Mesenchymal stem cell (in vitro differentiated cells and primary cell): ENCODE measurements at regions not wholly inside any gene's neighbourhood (a gene's known extent, or its start where the extent isn't known, plus 50 kb on each side); places are given as distances from the start of the nearest gene placed in this dataset.

ENCODE experiments used
- DNase-seq: peaks from one replicate; pipeline ENCODE4 v3.0.0-alpha.2; 2013
- H2AFZ ChIP-seq: one replicate; pipeline ENCODE4 v1.6.1; 2013; ENCODE audit warnings: low read depth, mild to moderate bottlenecking, control low read depth, inconsistent platforms, low read length, moderate library complexity
- H2AK5ac ChIP-seq: 2 replicates; pipeline ENCODE4 v1.6.1; 2013; ENCODE audit warnings: low read length, moderate library complexity, mild to moderate bottlenecking, inconsistent platforms; ENCODE audit not compliant: severe bottlenecking
- H2BK120ac ChIP-seq: one replicate; pipeline ENCODE4 v1.6.1; 2013; ENCODE audit warnings: low read depth, mild to moderate bottlenecking, inconsistent platforms, low read length, moderate library complexity
- H2BK12ac ChIP-seq, 2 experiments: one replicate each; pipeline ENCODE4 v1.6.1; 2013; ENCODE audit warnings: inconsistent platforms in 2 of 2, low read length in 2 of 2, mild to moderate bottlenecking in 2 of 2, moderate library complexity in 2 of 2, control low read depth in 1 of 2
- H2BK15ac ChIP-seq: one replicate; pipeline ENCODE4 v1.6.1; 2013; ENCODE audit warnings: mild to moderate bottlenecking, low read depth, inconsistent platforms; ENCODE audit not compliant: poor library complexity, severe bottlenecking
- H2BK5ac ChIP-seq: 2 replicates; pipeline ENCODE4 v1.6.1; 2013; ENCODE audit warnings: low read depth, mild to moderate bottlenecking, low read length, control low read depth, inconsistent platforms; ENCODE audit not compliant: poor library complexity, severe bottlenecking
- H3K14ac ChIP-seq, 2 experiments: one replicate each; pipeline ENCODE4 v1.6.1; 2013; ENCODE audit warnings: inconsistent platforms in 2 of 2, low read length in 2 of 2, control low read depth in 1 of 2, mild to moderate bottlenecking in 1 of 2, moderate library complexity in 1 of 2
- H3K18ac ChIP-seq, 2 experiments: one replicate each; pipeline ENCODE4 v1.6.1; 2013; ENCODE audit warnings: inconsistent platforms in 2 of 2, low read length in 2 of 2, control low read depth in 1 of 2, low read depth in 1 of 2, mild to moderate bottlenecking in 1 of 2
- H3K23ac ChIP-seq, 2 experiments: one replicate each; pipeline ENCODE4 v1.6.1; 2013; ENCODE audit warnings: inconsistent platforms in 2 of 2, low read length in 2 of 2, mild to moderate bottlenecking in 2 of 2, moderate library complexity in 2 of 2, control low read depth in 1 of 2
- H3K27ac ChIP-seq: 2 replicates; pipeline ENCODE4 v1.5.1; 2013; ENCODE audit warnings: mild to moderate bottlenecking, moderate library complexity, low read length, control low read depth, inconsistent platforms; ENCODE audit not compliant: poor library complexity, severe bottlenecking
- H3K27me3 ChIP-seq, 2 experiments: 2 replicates each; pipeline versions ENCODE4 v1.6.1 to v1.7.0; 2013; ENCODE audit warnings: low read length in 2 of 2, mild to moderate bottlenecking in 2 of 2, moderate library complexity in 2 of 2, control low read depth in 1 of 2, inconsistent platforms in 1 of 2; ENCODE audit not compliant: control insufficient read depth in 1 of 2, insufficient read depth in 1 of 2
- H3K36me3 ChIP-seq, 2 experiments: 2 replicates each; pipeline versions ENCODE4 v1.6.1 to v1.7.0; 2013; ENCODE audit warnings: low read length in 2 of 2, control low read depth in 1 of 2, inconsistent platforms in 1 of 2, low read depth in 1 of 2, mild to moderate bottlenecking in 1 of 2; ENCODE audit not compliant: insufficient read depth in 2 of 2, control insufficient read depth in 1 of 2
- H3K4ac ChIP-seq, 2 experiments: one replicate each; pipeline ENCODE4 v1.6.1; 2013; ENCODE audit warnings: inconsistent platforms in 2 of 2, low read length in 2 of 2, mild to moderate bottlenecking in 2 of 2, moderate library complexity in 2 of 2, control low read depth in 1 of 2, low read depth in 1 of 2
- H3K4me1 ChIP-seq: 2 replicates; pipeline ENCODE4 v1.6.1; 2013; ENCODE audit warnings: low read depth, low read length, control low read depth; ENCODE audit not compliant: control insufficient read depth, insufficient read depth
- H3K4me2 ChIP-seq: 2 replicates; pipeline ENCODE4 v1.6.1; 2013; ENCODE audit warnings: low read length, mild to moderate bottlenecking, inconsistent platforms; ENCODE audit not compliant: poor library complexity, severe bottlenecking
- H3K4me3 ChIP-seq, 2 experiments: 2 replicates each; pipeline versions ENCODE4 v1.5.1 to v1.7.0; 2013; ENCODE audit warnings: low read length in 2 of 2, mild to moderate bottlenecking in 2 of 2, control low read depth in 1 of 2, low read depth in 1 of 2; ENCODE audit not compliant: insufficient read depth in 1 of 2
- H3K79me1 ChIP-seq: replicated peaks from 2 replicates; pipeline ENCODE4 v1.6.1; 2013; ENCODE audit warnings: mild to moderate bottlenecking, control low read depth, low read length, inconsistent platforms; ENCODE audit not compliant: poor library complexity, severe bottlenecking
- H3K9ac ChIP-seq: 2 replicates; pipeline ENCODE4 v1.7.0; 2013; ENCODE audit warnings: mild to moderate bottlenecking, low read length, moderate library complexity
- H3K9me3 ChIP-seq: 2 replicates; pipeline ENCODE4 v1.7.0; 2013; ENCODE audit warnings: mild to moderate bottlenecking, low read length; ENCODE audit not compliant: control insufficient read depth
- H4K8ac ChIP-seq: one replicate; pipeline ENCODE4 v1.6.1; 2013; ENCODE audit warnings: inconsistent platforms, mild to moderate bottlenecking, low read length, moderate library complexity
- H4K91ac ChIP-seq: one replicate; pipeline ENCODE4 v1.6.1; 2013; ENCODE audit warnings: mild to moderate bottlenecking, low read length, inconsistent platforms
- WGBS: methylation state at CpG from one replicate; pipeline ENCODE4 v1.1.7; 2013; ENCODE audit warnings: mixed read lengths; 5-methylcytosine and 5-hydroxymethylcytosine counted together

DNA sequence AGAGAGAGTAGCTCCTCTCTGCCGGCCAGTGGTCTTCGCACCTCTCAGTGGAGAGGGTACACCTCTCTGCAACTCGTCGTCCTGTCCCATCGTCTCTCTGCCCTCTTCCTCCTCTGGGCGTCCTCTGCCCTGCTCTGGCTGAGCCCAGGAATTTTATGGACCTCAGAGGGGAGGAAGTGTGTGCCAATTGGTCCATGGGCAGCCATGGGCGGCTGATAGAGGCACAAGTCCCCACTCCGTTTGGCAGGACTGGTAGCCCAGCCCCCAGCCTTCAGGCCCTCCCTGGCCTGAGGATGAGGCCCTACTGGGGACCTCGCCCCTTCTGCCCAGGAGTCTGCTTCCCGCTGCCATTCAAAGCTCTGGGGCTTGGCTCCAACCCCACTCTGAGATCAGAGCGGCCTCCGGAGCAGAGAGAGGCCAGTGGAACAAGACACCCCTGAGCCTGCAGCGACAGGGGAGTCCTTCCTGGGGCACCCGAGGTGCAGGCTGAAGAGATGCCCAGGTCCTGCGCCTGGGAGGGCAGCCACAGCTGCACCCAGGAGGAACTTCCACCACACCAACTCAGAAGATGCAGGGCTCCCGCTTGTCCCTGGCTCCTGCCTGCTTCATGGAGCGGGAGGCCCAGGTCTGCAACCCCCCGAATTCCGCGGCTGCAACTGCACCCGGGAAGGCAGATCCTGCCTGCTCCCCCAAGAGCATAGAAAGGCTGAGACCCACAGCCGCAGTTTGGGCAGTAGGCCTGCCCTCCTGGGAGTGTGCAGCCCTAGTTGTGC, 659.9 kb downstream of the KCNT2 start:
- Histone ChIP-seq H4K8ac (no peak overlapping the region), H3K27me3 (no peaks in the 10 kb centered on the region), H4K91ac (no peak overlapping the region), H3K9me3 (no peaks in the 10 kb centered on the region), H3K79me1 (no peaks in the 10 kb centered on the region), H3K27ac (no peak overlapping the region), H3K23ac (no peak overlapping the region), H3K14ac (no peak overlapping the region), H3K4ac (no peak overlapping the region), H2BK120ac (no peak overlapping the region), H2AK5ac (no peak overlapping the region), H3K4me1 (peaks cover 2% of the 10 kb centered on the region), H3K4me2 (no peak overlapping the region), H3K18ac (no peak overlapping the region), H2AFZ (no peak overlapping the region), H2BK15ac (no peak overlapping the region), H2BK12ac (no peak overlapping the region), H3K4me3 (no peak overlapping the region), H2BK5ac (no peak overlapping the region), H3K9ac (no peak overlapping the region), H3K36me3 (peaks cover 0 to 3% of the 10 kb centered on the region in 2 experiments)
- no peak for DNase-seq
- WGBS: 93% methylated on average over 19 of the region's 22 CpGs

DNA sequence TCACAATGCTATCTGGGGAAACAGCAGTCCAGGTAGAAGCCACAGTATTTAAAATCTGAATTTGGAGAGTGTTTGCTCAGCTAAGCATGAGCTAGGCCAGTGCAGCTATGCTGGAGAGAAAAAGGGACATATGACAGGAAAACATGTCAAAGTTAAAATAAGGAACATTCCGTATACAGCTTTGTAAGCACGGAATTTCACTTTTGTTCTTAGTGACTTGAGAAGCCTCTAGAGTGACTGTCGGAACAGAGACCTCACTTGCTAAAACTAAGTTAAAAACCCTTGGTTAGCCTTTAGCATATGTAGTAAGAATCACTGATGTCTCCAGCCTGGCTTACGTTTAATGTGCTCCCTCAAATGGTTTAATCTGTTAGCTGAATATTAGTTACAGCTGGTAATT, 661.7 kb downstream of the KCNT2 start:
- Histone ChIP-seq H2BK120ac (no peak overlapping the region), H3K23ac (no peak overlapping the region), H3K4me3 (no peak overlapping the region), H3K36me3 (peaks cover 0 to 3% of the 10 kb centered on the region in 2 experiments), H3K9me3 (no peaks in the 10 kb centered on the region), H3K9ac (no peak overlapping the region), H2BK5ac (no peak overlapping the region), H2AK5ac (no peak overlapping the region), H3K4me2 (no peak overlapping the region), H2BK15ac (no peak overlapping the region), H3K27ac (no peak overlapping the region), H4K8ac (no peak overlapping the region), H3K18ac (no peak overlapping the region), H3K27me3 (no peaks in the 10 kb centered on the region), H4K91ac (no peak overlapping the region), H2BK12ac (no peak overlapping the region), H3K4me1 (peaks cover 2% of the 10 kb centered on the region), H2AFZ (no peak overlapping the region), H3K4ac (no peak overlapping the region), H3K14ac (no peak overlapping the region), H3K79me1 (no peaks in the 10 kb centered on the region)
- WGBS: 93% methylated on average over 3 of the region's 4 CpGs
- no peak for DNase-seq

DNA sequence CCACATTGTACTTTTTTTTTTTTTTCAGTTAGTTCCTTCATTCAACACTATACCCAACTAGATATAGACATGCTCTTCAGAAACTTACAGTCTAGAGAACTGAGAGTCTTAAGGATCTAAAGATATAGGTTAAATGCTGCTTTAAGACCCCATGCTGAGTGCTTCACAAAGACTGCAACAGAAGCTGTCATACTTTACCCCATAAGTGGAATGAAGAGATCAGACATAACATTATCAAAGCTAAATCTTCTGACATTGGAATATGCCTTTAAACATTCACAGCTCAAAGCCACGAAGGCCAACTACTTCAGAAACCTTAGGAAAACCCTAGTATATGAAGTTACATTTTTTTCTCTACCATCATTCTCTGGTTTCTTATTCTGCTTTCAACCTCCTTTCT, 666.4 kb downstream of the KCNT2 start:
- Histone ChIP-seq H2BK15ac (no peak overlapping the region), H3K18ac (no peak overlapping the region), H3K4me3 (no peak overlapping the region), H2BK120ac (no peak overlapping the region), H2AK5ac (no peak overlapping the region), H3K9ac (no peak overlapping the region), H3K14ac (no peak overlapping the region), H3K36me3 (no peaks in the 10 kb centered on the region), H3K9me3 (no peaks in the 10 kb centered on the region), H3K4me1 (no peaks in the 10 kb centered on the region), H3K79me1 (no peaks in the 10 kb centered on the region), H2BK12ac (no peak overlapping the region), H3K4ac (no peak overlapping the region), H2AFZ (no peak overlapping the region), H3K4me2 (no peak overlapping the region), H2BK5ac (no peak overlapping the region), H3K27ac (no peak overlapping the region), H3K27me3 (no peaks in the 10 kb centered on the region), H4K91ac (no peak overlapping the region), H4K8ac (no peak overlapping the region), H3K23ac (no peak overlapping the region)
- 63% methylated on average over 1 of the region's 1 CpG for WGBS
- no peak for DNase-seq

DNA sequence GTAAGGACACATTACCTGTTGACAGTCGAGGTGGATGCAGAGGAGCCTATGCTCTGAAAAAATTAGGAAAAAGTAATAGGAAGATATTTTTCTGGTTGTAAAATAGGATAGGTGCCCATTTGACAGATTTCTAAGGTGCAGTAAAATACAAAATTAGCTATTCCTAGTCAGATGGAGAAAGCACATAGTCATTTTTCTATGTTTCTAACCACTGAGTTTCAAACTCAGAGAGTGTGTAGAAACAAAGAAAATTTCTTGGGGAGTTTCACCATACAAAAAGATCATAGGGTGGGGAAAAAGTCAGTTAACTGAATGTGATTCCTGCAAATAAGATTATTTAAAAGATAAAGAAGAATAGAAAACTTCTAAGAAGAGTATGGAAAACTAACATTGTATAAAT, 666.9 kb downstream of the KCNT2 start:
- Histone ChIP-seq H3K79me1 (no peaks in the 10 kb centered on the region), H3K27ac (no peak overlapping the region), H3K9ac (no peak overlapping the region), H4K8ac (no peak overlapping the region), H3K4me3 (no peak overlapping the region), H3K27me3 (no peaks in the 10 kb centered on the region), H4K91ac (no peak overlapping the region), H3K14ac (no peak overlapping the region), H3K36me3 (no peaks in the 10 kb centered on the region), H2AFZ (no peak overlapping the region), H3K9me3 (no peaks in the 10 kb centered on the region), H3K4ac (no peak overlapping the region), H3K23ac (no peak overlapping the region), H2BK15ac (no peak overlapping the region), H3K4me2 (no peak overlapping the region), H2BK12ac (no peak overlapping the region), H2BK5ac (no peak overlapping the region), H2BK120ac (no peak overlapping the region), H3K18ac (no peak overlapping the region), H2AK5ac (no peak overlapping the region), H3K4me1 (no peaks in the 10 kb centered on the region)
- DNase-seq: no peak
- WGBS: 88% methylated on average over 1 of the region's 1 CpG
